HepG2 (cell line): ENCODE measurements at regions not wholly inside any gene's neighbourhood (a gene's known extent, or its start where the extent isn't known, plus 50 kb on each side); places are given as distances from the start of the nearest gene placed in this dataset.
A peak's percentile ranks its signal among the peaks of the same experiment; 100 is the strongest.

Source experiments
- ASH2L ChIP-seq: fragments of 300-600, 200-600 bp; sonication (generic); IDR thresholded peaks from 2 replicates; pipeline ENCODE4 v1.7.0; 2017; ENCODE audit warnings: low read depth, mild to moderate bottlenecking, moderate library complexity, mixed read lengths, low read length; ENCODE audit not compliant: insufficient read length
- ATF6 ChIP-seq: sonication (generic); formaldehyde crosslinking; conservative IDR thresholded peaks from 2 replicates; pipeline ENCODE4 v1.4.0; 2020; ENCODE audit warnings: missing genetic modification reagents
- CBX2 ChIP-seq, 2 experiments: fragments of 200-600 bp in 1 of 2; sonication (generic); formaldehyde crosslinking in 1 of 2; IDR thresholded peaks; 2 replicates each; pipeline versions ENCODE4 v1.7.0 to v1.8.1; 2018 to 2022; ENCODE audit warnings: low read depth in 2 of 2, low read length in 1 of 2, mild to moderate bottlenecking in 1 of 2, missing genetic modification reagents in 1 of 2
- GABPB1 ChIP-seq: IDR thresholded peaks from 2 replicates; pipeline ENCODE4 v1.6.1; 2016; ENCODE audit warnings: mild to moderate bottlenecking, missing genetic modification reagents, moderate library complexity, missing compliant biosample characterization
- JUNB ChIP-seq: sonication (generic); formaldehyde crosslinking; IDR thresholded peaks from 2 replicates; pipeline ENCODE4 v1.8.0; 2022; ENCODE audit warnings: missing genetic modification reagents, mild to moderate bottlenecking, borderline replicate concordance
- KLF9 ChIP-seq: IDR thresholded peaks from 2 replicates; pipeline ENCODE4 v1.6.1; 2016; ENCODE audit warnings: low read depth
- LBX2 ChIP-seq: sonication (generic); formaldehyde crosslinking; IDR thresholded peaks from 2 replicates; pipeline ENCODE4 v1.5.0; 2020; ENCODE audit warnings: missing genetic modification reagents, mild to moderate bottlenecking, borderline replicate concordance
- MTA1 ChIP-seq: sonication (generic); formaldehyde crosslinking; IDR thresholded peaks from 2 replicates; pipeline ENCODE4 v1.4.0; 2020; ENCODE audit warnings: missing genetic modification reagents, mild to moderate bottlenecking, borderline replicate concordance
- MTF1 ChIP-seq: sonication (generic); formaldehyde crosslinking; IDR thresholded peaks from 2 replicates; pipeline ENCODE4 v1.5.0; 2020; ENCODE audit warnings: missing genetic modification reagents
- NFIB ChIP-seq: sonication (generic); formaldehyde crosslinking; IDR thresholded peaks from 2 replicates; pipeline ENCODE4 v1.9.0; 2021; ENCODE audit warnings: missing genetic modification reagents, mild to moderate bottlenecking, borderline replicate concordance
- SIX1 ChIP-seq: sonication (generic); formaldehyde crosslinking; IDR thresholded peaks from 2 replicates; pipeline ENCODE4 v1.4.0; 2020; ENCODE audit warnings: missing genetic modification reagents, borderline replicate concordance
- SNAPC5 ChIP-seq: sonication (generic); formaldehyde crosslinking; IDR thresholded peaks from 2 replicates; pipeline ENCODE4 v1.8.1; 2023; ENCODE audit warnings: mild to moderate bottlenecking, missing genetic modification reagents, borderline replicate concordance
- SP2 ChIP-seq: sonication (generic); formaldehyde crosslinking; IDR thresholded peaks from 2 replicates; pipeline ENCODE4 v1.5.1; 2020; ENCODE audit warnings: mild to moderate bottlenecking, missing genetic modification reagents
- SP5 ChIP-seq: IDR thresholded peaks from 2 replicates; pipeline ENCODE4 v1.6.1; 2016; ENCODE audit warnings: low read depth, borderline replicate concordance
- SSRP1 ChIP-seq: IDR thresholded peaks from 2 replicates; pipeline ENCODE4 v1.6.1; 2016; ENCODE audit warnings: control low read depth
- STAG1 ChIP-seq: sonication (generic); formaldehyde crosslinking; IDR thresholded peaks from 2 replicates; pipeline ENCODE4 v1.4.0; 2020; ENCODE audit warnings: missing genetic modification reagents
- STAT5B ChIP-seq: sonication (generic); formaldehyde crosslinking; IDR thresholded peaks from 2 replicates; pipeline ENCODE4 v1.4.0; 2020; ENCODE audit warnings: missing genetic modification reagents
- TIGD3 ChIP-seq: sonication (generic); formaldehyde crosslinking; IDR thresholded peaks from 2 replicates; pipeline ENCODE4 v1.5.1; 2020; ENCODE audit warnings: mild to moderate bottlenecking, missing genetic modification reagents, borderline replicate concordance
- YEATS2 ChIP-seq: sonication (generic); formaldehyde crosslinking; IDR thresholded peaks from 2 replicates; pipeline ENCODE4 v1.4.0; 2020; ENCODE audit warnings: missing genetic modification reagents, borderline replicate concordance
- ZNF350 ChIP-seq: sonication (generic); formaldehyde crosslinking; IDR thresholded peaks from 2 replicates; pipeline ENCODE4 v1.4.0; 2020; ENCODE audit warnings: mild to moderate bottlenecking, low read depth, missing genetic modification reagents, borderline replicate concordance
- ZNF709 ChIP-seq: sonication (generic); formaldehyde crosslinking; IDR thresholded peaks from 2 replicates; pipeline ENCODE4 v1.5.0; 2020; ENCODE audit warnings: mild to moderate bottlenecking, missing genetic modification reagents
- ZSCAN30 ChIP-seq: sonication (generic); formaldehyde crosslinking; IDR thresholded peaks from 2 replicates; pipeline ENCODE4 v1.5.0; 2020; ENCODE audit warnings: mild to moderate bottlenecking, missing genetic modification reagents
- TF ChIP-seq, protein P1 (sequence below): sonication (generic); formaldehyde crosslinking; IDR thresholded peaks from 2 replicates; pipeline ENCODE4 v1.5.0; 2020; ENCODE audit warnings: missing genetic modification reagents
- TF ChIP-seq, protein P2 (sequence below): sonication (generic); formaldehyde crosslinking; IDR thresholded peaks from 2 replicates; pipeline ENCODE4 v1.4.0; 2020; ENCODE audit warnings: low read depth, mild to moderate bottlenecking, missing genetic modification reagents
- TF ChIP-seq, protein P3 (sequence below): sonication (generic); formaldehyde crosslinking; IDR thresholded peaks from 2 replicates; pipeline ENCODE4 v1.8.0; 2022; ENCODE audit warnings: missing genetic modification reagents, low read depth, mild to moderate bottlenecking, borderline replicate concordance

DNA sequence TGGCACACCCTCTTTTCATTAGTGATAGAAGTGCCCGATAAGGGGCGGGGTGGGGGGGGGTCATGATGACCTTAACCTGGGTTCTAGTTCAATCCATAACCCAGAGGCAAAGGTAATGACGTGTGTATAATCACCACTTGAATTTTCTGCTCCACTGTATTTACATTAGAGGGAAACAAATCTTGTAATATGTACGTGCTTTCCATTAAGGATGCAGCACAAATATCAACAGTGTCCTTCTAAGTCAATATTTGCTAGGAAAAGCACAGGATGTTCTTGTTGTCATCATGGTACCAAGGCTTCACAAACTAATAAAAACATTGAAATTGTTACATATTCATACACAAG lies 121.2 kb upstream of the SLC38A2 start (continued):
- TF ChIP-seq ZNF709 (CRISPR knock-in tag) (no peak), STAG1 (CRISPR knock-in tag) (peak; percentile 51), SSRP1 (CRISPR knock-in tag) (no peak), ZSCAN30 (no peak), SP5 (peak; percentile 88), JUNB (CRISPR knock-in tag) (peak; percentile 50; the same call in 1 of the 2 replicates), YEATS2 (no peak), GABPB1 (CRISPR knock-in tag) (no peak), CBX2 (IDR thresholded peaks at IDR 0.05; ENCODE audit: low read depth, low read length) (no peak), CBX2 (CRISPR knock-in tag; IDR thresholded peaks at IDR 0.05; ENCODE audit: low read depth) (no peak), MTF1 (no peak), LBX2 (CRISPR knock-in tag) (no peak), ASH2L (peak; percentile 19), ATF6 (CRISPR knock-in tag) (no peak), KLF9 (CRISPR knock-in tag) (peak; percentile 49; the same call in 1 of the 2 replicates), SNAPC5 (CRISPR knock-in tag) (0 out of 2 replicates have a peak, but pooled peaks have one; percentile 42), SIX1 (CRISPR knock-in tag) (peak; percentile 88; the same call in 1 of the 2 replicates), TIGD3 (CRISPR knock-in tag) (no peak), MTA1 (CRISPR knock-in tag) (no peak), ZNF350 (CRISPR knock-in tag) (no peak), NFIB (no peak), SP2 (CRISPR knock-in tag) (no peak), STAT5B (CRISPR knock-in tag) (peak; percentile 18; the same call in 1 of the 2 replicates)
- TF ChIP-seq, protein P1, sequence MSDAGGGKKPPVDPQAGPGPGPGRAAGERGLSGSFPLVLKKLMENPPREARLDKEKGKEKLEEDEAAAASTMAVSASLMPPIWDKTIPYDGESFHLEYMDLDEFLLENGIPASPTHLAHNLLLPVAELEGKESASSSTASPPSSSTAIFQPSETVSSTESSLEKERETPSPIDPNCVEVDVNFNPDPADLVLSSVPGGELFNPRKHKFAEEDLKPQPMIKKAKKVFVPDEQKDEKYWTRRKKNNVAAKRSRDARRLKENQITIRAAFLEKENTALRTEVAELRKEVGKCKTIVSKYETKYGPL (CRISPR knock-in tag) = no peak
- TF ChIP-seq, protein P2, sequence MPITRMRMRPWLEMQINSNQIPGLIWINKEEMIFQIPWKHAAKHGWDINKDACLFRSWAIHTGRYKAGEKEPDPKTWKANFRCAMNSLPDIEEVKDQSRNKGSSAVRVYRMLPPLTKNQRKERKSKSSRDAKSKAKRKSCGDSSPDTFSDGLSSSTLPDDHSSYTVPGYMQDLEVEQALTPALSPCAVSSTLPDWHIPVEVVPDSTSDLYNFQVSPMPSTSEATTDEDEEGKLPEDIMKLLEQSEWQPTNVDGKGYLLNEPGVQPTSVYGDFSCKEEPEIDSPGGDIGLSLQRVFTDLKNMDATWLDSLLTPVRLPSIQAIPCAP (CRISPR knock-in tag) = no peak
- TF ChIP-seq, protein P3, sequence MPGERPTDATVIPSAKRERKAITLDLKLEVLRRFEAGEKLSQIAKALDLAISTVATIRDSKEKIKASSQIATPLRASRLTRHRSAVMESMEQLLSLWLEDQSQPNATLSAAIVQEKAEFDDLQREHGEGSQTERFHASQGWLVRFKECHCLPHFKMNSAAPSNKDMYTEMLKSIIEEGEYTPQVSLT (CRISPR knock-in tag) = no peak
